ENCODE measurements at regions not wholly inside any gene's neighbourhood (a gene's known extent, or its start where the extent isn't known, plus 50 kb on each side); places are given as distances from the start of the nearest gene placed in this dataset.
"Not testable (repeated sequence)": the region's sequence is repeated elsewhere in the genome, so short reads cannot be mapped to it uniquely, and the experiment has no call there.

DNA sequence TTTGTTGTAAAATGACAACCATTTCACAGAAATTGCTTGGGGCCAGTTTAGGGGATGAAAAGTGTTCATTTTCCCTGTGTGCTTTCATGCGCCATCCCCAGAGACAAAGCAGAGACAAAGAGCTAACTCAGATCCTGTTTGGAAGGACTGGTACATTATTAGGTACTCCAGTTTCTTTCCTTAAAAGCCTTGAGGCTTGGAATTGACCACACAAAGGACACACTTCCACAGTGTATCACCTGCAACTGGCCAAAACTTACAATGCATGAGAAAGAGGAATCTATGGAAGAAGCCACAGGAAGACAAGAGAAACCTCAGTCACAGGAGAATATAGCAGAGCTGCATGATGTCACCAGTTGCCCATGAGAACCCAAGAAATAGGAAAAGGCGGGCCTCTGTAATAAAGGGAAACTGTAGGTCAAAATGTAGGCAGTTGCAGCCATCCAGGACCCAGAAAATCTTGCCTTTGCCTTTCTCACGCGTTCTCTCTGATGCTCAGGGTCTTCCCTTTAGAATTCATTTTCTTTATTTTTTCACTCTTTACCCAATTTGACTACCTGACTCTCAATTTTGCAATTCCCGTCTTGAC is 339.0 kb downstream of the RMST start:
- DNase-seq, result no peak

DNA sequence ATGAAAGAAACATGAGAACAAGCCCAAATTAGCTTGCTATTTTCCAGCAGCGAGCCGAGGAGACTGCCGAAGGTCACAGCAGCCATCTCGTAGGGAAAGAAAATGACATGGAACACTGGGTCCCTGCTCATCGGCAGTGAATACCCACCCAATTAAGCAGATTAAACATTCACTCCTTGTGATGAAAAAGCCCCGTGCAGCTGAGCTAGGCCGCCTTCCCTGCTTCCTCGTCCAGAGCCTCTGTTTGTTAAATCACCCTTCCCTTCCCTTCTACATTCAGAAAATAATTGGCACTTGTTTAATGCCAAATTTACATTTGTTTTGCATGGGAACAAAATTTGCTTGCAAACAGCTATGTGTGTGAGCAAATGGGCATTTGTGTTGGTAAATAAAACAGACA is 342.5 kb downstream of the RMST start:
- no peak for DNase-seq

DNA sequence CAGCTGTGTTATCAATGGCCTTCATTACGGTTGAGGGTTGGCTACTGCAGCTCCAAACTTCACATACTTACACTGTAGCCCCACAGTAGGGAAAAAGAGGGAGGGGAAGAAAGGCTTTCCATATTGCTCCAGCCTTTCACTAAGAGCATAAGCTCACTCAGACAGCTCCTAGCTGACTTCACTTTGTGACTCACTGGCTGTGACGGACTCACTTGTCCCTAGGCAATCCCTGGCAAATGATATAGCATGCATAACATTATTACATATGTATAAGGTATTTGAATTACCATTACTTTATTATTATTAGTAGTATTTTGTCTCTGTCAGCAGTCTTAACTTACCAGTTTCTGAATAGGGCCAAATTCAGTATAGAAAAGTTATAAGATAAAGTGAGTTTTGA is 350.7 kb downstream of the RMST start:
- DNase-seq, result no peak

DNA sequence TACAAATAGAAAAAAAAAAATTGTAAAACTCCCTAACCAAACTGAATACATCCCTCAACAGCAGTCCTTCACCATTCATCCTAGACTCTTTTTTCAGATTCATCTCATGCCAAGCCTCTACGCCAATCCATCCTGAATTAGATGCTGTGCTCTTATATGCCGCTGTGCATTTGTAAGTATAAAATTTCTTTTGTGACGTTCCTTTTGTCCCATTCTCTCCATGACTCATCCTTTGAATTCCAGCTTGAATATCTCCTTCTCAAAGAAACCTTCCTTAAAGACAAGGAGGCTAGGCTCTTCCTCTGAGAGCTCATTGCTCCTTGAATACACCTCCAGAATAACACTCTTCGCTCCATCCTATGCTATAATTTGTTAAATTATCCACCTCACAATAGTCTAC is 359.2 kb downstream of the RMST start:
- no peak for DNase-seq

DNA sequence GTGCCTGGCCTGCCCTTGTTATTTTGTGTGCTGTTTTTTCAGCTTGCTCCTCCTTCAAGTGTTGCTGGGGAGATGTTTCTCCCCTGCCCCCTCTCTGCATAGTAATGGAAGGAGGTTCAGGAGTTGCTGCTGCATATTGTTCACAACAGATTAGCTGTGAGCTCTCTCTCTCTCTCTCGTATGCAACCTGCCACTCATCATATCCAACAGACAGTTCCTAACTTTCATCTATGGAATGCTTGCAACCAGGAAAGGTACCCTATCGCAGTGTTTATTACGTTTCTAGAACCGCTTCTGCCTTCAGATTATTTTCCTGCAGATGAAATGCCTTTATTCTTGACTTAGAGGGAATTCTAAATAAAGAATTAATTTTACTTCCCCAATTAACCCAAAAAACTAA is 372.9 kb downstream of the RMST start:
- no peak for DNase-seq

DNA sequence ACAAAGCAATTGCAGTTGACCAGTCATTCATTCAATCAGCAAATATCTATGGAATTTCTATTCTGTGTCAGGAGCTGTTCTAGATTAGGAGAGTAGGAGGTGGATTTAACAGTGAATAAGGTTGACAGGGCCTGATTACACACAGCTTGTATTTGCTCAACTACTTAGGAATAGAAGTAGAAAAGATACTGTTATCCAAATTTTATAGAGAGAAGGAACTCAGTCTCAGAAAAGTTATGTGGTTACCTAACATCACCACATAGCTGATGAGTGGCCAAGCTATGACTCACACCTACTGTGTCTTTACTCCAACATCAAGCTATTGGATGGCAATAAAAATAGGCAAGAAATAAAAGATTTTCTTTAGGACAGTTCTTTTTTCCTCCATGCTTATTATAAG is 374.8 kb downstream of the RMST start:
- no peak for DNase-seq

DNA sequence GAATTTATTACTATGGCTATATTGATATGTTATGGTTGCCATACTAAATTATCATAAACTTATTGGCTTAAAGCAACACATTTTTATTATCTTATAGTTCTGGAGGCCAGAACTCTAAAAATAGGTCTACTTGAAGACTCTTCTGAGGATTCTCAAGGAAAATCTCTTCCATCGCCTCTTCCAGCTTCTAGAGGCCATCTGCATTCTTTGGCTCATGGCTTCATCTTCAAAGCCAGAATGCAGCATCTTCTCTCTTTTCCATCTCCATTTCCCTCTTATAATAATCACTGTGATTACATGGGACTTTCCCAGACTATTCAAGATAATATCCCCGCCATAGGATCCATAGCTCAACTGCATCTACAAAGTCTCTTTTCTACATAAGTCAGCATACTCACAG is 385.4 kb downstream of the RMST start:
- DNase-seq, result no peak

DNA sequence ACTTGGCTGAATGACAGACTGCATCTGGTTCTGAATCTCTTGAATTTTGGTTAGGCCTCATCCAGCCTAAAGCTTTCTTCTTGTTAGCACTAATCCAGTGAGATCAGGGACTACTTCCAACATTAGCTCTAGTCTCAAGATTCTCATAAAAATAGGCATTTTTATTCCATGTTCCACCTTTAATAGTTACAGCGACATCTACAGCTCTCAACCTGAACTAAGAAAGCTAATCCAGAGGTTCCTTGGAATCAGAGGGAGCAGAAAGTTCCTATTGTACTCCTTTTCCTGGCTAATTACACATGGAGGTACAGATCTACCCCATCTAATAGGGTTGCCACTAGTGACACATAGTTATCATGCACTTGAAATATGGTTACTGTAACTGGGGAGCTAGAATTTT is 391.9 kb downstream of the RMST start:
- DNase-seq, result no peak

DNA sequence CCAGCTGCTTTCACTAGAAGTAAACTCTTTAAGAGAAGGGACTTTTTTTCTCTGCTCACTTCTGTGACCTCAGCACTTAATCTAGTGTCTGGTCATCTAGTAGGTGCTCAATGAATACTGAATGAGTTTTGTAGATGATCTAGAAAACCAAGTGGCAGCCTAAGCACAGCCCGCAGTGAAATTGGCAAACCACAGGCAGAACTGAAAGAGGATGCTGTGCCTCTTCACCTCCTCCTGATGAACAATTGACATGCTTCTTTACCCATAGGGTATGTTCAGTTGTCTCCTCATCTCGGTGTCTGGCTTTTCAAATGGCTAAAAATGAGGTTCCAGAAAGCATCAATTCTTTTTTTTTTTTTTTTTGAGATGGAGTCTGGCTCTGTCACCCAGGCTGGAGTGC is 399.5 kb downstream of the RMST start:
- DNase-seq, result no peak

DNA sequence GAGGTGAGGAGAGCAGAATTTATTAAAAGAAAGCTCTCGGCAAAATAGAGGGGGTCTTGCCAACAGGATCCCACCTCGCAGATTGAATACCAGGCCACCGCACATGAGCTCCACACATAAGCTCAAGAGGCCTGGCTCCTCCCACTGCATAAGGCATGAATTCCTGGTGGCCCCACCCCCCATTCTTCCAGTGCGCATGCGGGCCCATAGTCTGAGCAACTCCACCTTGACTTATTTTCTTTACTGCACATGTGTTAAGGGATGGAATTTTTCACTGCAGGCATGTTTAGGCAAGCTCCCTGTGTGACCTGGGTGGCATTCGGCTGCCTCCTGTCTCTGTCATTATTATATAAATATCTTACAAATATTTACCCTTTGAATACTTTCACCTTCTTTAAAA is 412.5 kb downstream of the RMST start:
- DNase-seq, result no peak

DNA sequence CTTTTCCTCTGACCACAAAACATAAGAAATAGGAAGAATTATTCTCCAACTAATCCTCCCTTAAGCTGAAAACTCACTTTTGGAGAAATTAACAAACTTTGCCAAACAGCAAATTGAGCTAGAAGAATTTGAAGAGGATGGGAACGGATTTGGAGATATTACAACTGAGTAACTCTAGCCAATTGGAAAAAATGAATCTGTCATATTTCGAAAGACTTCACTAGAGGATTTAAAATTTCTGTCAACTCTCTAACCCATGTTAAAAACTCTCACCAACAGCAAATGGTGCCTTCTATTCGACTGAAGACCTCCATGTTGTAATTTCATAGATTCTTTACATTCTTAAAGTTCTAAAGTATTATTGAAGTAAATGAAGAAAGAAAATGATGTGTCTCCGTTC is 414.2 kb downstream of the RMST start:
- DNase-seq, result no peak

DNA sequence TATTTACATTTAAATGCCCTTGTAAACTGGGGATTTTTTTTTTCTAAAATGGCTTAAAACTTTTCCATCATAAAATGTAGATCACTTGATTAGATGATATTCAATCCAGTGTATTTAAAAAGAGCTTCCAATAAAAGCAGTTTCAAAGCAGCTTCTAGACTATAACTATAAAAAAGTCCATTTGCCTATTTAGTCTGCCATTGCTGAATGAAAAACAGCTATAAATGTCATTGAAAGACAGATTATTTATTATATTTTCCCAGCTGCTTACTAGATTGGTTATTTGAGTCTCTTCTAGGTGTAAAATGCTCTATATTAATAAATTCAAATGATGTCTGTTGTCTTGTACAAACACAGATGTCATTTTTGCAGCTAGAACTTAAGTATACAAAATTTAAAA is 414.8 kb downstream of the RMST start:
- no peak for DNase-seq

DNA sequence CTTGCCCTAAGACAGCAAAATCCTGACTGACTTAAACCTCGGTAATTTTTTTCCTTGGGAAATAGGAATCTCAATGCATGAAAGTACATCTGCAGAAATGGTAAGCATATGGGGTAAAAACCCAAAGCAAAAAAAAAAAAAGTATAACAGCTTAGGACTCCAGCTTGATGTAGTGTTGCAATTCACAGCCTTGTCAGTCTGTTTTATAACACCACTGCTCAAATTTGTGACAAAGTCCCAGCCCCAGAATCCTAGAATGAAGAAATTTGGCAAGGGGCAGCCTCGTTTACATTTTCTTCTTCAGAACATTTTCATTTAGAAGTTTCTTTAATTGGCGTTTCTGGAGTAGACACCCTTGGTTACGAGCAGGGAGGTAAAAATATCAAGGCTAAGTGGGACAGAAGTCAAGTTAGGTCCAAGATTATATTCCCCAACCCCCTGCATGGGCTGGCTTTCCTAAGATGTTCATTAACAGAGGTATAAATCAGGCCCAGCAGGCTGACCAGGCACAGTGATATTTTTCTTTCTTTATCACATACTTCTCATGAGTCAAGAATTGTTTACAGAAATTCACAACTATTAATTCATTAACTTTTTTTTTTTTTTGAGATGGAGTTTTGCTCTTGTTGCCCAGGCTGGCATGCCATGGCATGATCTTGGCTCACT is 424.0 kb downstream of the RMST start:
- no peak for DNase-seq

DNA sequence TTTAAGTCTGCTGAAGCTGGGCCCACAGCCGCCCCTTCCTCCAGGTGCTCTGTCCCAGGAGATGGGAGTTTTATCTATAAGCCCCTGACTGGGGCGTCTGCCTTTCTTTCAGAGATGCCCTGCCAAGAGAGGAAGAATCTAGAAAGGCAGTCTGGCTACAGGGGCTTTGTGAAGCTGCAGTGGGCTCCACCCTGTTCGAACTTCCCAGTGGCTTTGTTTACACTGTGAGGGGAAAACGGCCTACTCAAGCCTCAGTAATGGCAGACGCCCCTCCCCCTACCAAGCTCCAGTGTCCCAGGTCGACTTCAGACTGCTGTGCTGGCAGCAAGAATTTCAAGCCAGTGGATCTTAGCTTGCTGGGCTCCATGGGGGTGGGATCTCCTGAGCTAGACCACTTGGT is 435.3 kb downstream of the RMST start:
- DNase-seq, result not testable (repeated sequence)

DNA sequence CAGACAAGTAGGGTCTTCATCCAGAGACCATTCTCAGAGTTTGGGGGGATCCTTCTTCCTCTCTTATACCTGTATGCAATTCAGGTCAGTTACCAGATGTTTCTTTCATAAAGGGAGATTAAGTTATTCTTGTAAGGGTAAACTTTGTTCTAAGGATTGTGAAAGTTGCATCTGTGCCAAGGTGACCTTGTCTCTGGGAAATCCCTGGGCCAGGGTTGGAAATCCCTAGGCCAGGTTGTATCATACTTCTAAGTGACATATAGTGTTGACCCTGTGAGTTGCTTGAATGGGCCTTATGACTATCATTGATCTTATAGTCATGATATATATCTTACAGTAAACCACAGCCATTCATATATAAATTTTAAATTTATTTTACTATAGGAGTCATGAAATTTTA is 436.9 kb downstream of the RMST start:
- no peak for DNase-seq

DNA sequence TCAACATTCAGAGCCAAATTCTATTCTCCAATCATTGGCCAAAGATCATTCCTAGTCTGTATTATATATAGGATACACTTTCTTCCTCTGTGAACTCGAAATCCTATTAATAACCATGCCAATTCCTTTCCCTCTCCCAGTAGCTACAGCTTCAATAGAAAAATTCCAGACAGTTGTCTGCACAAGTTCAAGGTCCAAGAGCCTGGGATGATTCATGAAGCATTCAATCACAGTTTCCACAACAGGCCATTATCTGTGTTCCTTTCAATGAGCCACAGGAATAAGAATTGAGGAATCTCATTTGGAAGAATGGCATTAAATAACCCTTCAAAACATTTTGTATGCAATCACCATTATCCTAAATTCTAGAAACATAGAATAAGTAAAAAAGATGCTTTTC is 437.4 kb downstream of the RMST start:
- no peak for DNase-seq

DNA sequence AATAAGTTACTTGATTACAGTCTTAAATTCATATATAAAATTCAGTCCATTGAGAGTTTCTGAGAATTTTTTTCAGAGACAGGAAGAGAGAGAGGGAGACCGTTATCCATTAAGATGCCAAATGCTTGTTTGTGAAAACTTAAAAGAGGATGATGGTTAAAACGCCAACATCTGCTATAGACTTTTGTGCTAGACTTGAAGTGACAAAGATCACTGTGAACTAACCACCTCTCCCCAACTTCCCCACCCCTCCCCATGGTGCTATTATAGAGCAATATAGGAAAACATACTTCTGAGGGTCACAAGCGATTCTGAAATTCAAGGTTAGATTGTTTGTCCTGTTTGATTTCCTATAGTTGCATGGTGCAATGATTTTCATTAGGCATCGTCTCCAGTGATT is 440.8 kb downstream of the RMST start:
- DNase-seq, result no peak

DNA sequence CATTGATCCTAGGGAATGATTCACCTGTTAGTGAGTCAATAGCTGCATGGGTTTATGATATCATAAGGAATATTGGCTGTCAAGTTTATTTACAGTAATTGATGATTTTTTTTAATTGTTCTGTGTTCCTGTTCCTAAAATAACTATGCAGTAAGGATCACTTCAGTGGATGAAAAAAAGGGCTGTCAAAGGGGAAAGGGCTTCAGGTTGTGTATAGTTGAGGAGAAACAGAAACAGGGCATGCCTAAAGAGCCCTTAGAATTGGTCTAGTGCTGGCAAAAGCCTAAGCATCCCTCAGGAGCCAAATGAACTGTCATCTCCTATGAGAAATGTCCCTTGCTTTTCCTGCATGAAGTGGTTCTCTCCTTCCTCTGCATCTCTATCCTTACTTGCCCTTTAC is 444.9 kb downstream of the RMST start:
- DNase-seq, result no peak

DNA sequence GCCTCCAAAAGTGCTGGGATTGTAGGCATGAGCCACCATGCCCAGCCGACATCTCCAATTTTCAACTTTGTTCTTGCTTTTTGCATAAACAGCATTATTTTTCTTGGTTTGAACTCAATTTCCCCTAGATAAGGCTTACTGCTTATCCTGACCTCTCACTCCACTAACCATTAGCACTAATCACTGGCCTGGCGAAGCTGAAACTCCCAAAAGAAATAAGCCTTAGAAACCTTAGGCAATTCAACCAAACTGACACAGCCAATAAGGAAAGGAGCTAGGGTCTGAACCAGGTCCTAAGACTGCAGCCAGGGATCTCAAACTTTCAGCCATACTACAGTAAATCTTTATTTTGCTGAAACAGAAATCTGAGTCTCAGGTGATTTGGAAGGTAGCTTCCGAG is 448.0 kb downstream of the RMST start:
- no peak for DNase-seq

DNA sequence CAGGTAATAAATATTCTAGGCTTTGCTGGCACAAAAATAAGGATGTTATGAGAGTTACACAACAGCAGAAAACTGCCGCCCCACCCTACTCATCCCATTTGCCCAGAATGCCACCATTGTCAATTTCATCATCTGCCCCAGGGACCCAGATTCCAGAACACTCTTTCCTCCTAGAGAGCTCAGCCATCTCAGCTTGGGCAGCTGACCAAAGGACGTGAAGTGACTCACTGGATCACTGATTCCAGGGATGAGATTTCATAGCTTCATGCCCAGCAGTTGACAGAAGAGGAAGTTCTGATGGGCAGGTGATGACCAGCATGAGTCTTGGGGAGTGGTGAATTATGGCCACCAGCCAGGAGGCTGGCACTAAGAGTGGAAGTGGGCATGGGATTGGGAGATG is 450.3 kb downstream of the RMST start:
- no peak for DNase-seq

DNA sequence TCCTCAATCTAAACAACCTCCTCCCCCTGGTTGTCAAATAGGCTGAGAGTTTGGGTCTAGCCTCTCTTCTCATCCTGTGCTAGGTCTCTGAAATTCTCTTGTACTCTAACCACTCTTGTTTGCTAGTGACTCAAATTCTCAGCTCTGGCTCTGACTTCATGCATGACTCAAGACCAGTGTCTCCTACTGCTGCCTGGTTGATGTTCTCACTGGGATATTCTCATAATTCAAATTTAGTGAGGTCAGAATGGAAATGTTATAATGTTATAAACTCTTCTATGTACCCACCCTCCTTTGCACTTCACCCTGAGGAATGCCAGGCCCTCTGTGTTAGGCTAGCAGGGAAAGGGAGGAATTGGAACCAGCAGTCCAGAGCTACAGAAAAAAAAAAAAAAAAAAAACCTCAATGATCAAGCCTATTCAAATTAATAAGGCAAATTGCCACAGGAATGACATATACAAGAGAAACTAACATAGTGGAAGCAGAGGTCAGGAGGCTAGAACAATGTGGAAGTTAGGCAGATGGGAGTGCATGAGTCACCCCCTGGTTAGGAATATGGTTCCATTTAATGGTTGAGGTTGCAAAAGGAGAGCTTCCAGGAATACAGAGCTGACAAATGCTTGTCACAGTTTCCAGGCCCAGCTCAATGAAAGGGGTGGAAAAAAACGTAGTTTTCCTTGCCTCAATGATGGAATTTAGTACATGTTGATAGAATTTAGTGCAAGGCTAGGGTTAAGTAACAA is 459.5 kb downstream of the RMST start:
- no peak for DNase-seq

DNA sequence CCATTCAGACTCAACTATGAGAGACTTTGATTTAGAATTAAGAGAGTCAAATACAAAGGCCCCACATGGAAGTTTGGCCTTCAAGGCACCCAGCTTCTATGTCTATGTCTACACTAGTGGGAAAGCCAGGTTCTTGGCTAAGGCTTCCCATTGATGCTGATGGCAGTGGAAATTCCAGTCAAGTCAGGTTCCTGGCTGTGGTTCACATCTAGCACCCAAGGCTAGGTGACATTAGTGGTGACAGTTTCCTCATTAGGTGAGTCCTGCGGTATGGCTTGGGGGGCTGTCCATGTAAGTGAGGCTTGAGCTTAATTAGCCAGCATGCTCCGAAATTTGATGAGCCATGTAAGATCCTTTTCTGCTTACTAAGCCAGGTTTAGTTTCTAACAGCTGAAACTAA is 460.9 kb downstream of the RMST start:
- no peak for DNase-seq

DNA sequence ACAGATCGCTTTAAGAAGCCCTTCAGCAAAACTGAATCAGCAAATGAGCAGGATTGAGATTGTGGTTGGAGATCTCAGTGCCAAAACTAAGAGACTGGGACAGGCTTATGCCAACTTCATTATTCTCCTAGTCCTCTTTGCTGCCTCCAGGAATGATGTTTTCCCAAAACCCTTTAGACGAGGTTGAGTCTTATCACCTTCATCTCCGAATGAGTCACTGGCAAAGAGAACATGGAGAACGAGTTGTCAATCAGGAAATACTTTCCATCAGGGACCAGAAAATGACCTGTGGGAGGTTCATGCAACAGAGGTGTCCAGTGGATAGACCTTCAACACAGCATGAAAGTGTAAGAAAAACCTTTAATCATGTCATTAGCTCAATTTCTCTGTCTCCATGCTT is 461.5 kb downstream of the RMST start:
- no peak for DNase-seq

DNA sequence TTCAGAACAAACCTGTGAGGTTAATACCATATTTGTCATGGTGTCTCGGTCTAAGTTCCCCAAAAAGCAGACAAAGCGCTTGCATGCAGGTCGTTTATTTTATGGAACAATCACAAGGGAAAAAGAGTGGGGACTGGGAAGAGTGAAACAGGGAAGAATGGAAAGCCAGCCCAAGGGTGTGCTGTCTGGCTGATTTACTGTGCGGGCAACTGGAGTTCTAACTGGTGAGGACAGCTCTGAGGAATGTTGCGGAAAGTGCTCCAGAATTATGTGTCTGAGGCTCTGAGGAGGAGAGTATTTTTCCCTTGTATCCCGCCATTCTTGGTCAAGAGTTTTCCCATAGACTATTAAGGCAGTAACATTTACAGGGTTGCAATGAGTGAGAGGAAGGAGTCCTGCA is 465.4 kb downstream of the RMST start:
- DNase-seq, result no peak

DNA sequence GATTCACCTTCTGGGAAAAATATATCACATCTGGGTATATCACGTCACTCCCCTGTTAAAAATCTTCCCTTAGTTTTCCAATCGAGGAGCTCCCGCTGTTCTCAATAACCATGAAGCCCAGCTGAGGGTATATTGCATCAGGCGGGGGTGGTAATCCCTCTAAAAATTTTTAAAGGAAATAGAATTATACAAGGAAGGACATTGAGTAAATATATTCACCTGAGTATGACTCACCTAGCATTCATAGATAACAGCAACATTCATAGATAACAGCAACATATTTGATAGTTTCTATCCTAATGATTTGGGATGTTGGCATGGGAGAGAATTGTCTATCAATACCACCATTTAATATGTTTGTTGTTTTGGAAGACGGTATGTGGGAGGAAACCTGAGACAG is 473.6 kb downstream of the RMST start:
- DNase-seq, result no peak

All from NCI-H1417 treated with DMSO at 0.1 percent for 48 hours (cell line).